Gastroesophageal sphincter (tissue), 4 donors: ENCODE measurements at regions not wholly inside any gene's neighbourhood (a gene's known extent, or its start where the extent isn't known, plus 50 kb on each side); places are given as distances from the start of the nearest gene placed in this dataset.

Experiments
- ATAC-seq: fragments of 150-250 bp; one replicate; pipeline ENCODE4 v1.9.1; 2016; ENCODE audit warnings: mild to moderate bottlenecking, moderate library complexity
- H3K27ac ChIP-seq, 4 donors: fragments of 200-600 bp; sonication (generic) in 3 of 4; 1 replicate in 3 of 4; 2 replicates in 1 of 4; pipeline ENCODE4 v1.5.1; 2016 to 2019
- H3K27me3 ChIP-seq: fragments of 200-600 bp; sonication (generic); one replicate; pipeline ENCODE4 v1.5.1; 2019
- H3K36me3 ChIP-seq, 2 donors: fragments of 200-600 bp; sonication (generic); one replicate each; pipeline ENCODE4 v1.5.1; 2019; ENCODE audit warnings: control low read depth in 1 of 2
- H3K4me1 ChIP-seq, 3 donors: fragments of 200-600 bp; sonication (generic); 1 replicate in 2 of 3; 2 replicates in 1 of 3; pipeline ENCODE4 v1.5.1; 2016 to 2019; ENCODE audit warnings: control low read depth in 2 of 3
- H3K4me3 ChIP-seq, 2 donors: fragments of 200-600 bp; sonication (generic); one replicate each; pipeline ENCODE4 v1.5.1; 2019; ENCODE audit warnings: mild to moderate bottlenecking in 1 of 2, moderate library complexity in 1 of 2
- H3K9me3 ChIP-seq, 3 donors: fragments of 200-600 bp; sonication (generic); one replicate each; pipeline ENCODE4 v1.5.1; 2017 to 2019; ENCODE audit warnings: control low read depth in 2 of 3
- CTCF ChIP-seq, 4 experiments: fragments of 200-600 bp in 2 of 4; fragments of 450-650 bp in 2 of 4; sonication (generic) in 1 of 4; IDR thresholded peaks; one replicate each; pipeline ENCODE4 v1.5.1; 2017 to 2019; ENCODE audit warnings: antibody characterized with exemption in 4 of 4, mild to moderate bottlenecking in 2 of 4, moderate library complexity in 2 of 4
- EP300 ChIP-seq: sonication (generic); formaldehyde crosslinking; IDR thresholded peaks from one replicate; pipeline ENCODE4 v1.6.1; 2017; ENCODE audit warnings: antibody characterized with exemption, mild to moderate bottlenecking
- POLR2A ChIP-seq, 2 donors: fragments of 450-650 bp; IDR thresholded peaks; one replicate each; pipeline ENCODE4 v1.6.1; 2017; ENCODE audit warnings: antibody characterized with exemption in 2 of 2, mild to moderate bottlenecking in 2 of 2, moderate library complexity in 1 of 2
- POLR2AphosphoS5 ChIP-seq: sonication (generic); formaldehyde crosslinking; IDR thresholded peaks from one replicate; pipeline ENCODE4 v1.6.1; 2017; ENCODE audit warnings: antibody characterized with exemption
- WGBS, 2 donors: methylation state at CpG; one replicate each; pipeline ENCODE4 v1.1.5; 2018; ENCODE audit warnings: low coverage in 1 of 2; 5-methylcytosine and 5-hydroxymethylcytosine counted together

GRCh38 chr17:13337864-13338371 lies 263.8 kb downstream of the HS3ST3A1 start:
- Histone ChIP-seq H3K27ac (no peak overlapping the region), H3K36me3 (no peaks in the 10 kb centered on the region), H3K27me3 (no peaks in the 10 kb centered on the region), H3K4me3 (peak overlapping the region; percentile 23 to 28), H3K9me3 (no peaks in the 10 kb centered on the region), H3K4me1 (peaks cover 0 to 10% (median 0%) of the 10 kb centered on the region in 3 donors)
- TF ChIP-seq POLR2A (IDR thresholded peaks at IDR 0.05) (no peak), CTCF (IDR thresholded peaks at IDR 0.05) (peak; percentile 57 to 73 (median 67))
- ATAC-seq: no peak
- WGBS, 2 donors: 2 to 3% methylated on average over 12 of the region's 12 CpGs

GRCh38 chr17:13337151-13337550 lies 264.6 kb downstream of the HS3ST3A1 start:
- Histone ChIP-seq H3K27ac (no peak overlapping the region), H3K4me3 (no peak overlapping the region), H3K27me3 (no peaks in the 10 kb centered on the region), H3K9me3 (no peaks in the 10 kb centered on the region), H3K4me1 (peaks cover 0 to 10% (median 0%) of the 10 kb centered on the region in 3 donors), H3K36me3 (no peaks in the 10 kb centered on the region)
- 18 to 34% methylated on average over 5 of the region's 5 CpGs for WGBS, 2 donors
- TF ChIP-seq POLR2AphosphoS5 (no peak), EP300 (no peak), CTCF (IDR thresholded peaks at IDR 0.05) (no peak), POLR2A (IDR thresholded peaks at IDR 0.05) (no peak)
- ATAC-seq: no peak

GRCh38 chr17:13334374-13334773 lies 267.4 kb downstream of the HS3ST3A1 start:
- Histone ChIP-seq H3K27me3 (peaks cover 3% of the 10 kb centered on the region), H3K36me3 (no peaks in the 10 kb centered on the region), H3K27ac (no peak overlapping the region), H3K4me3 (no peak overlapping the region), H3K4me1 (peaks cover 0 to 10% (median 0%) of the 10 kb centered on the region in 3 donors), H3K9me3 (no peaks in the 10 kb centered on the region)
- WGBS, 2 donors: 83% methylated on average over 1 of the region's 1 CpG; no CpG with 5 or more reads in 1 of the 2 donors
- TF ChIP-seq POLR2A (IDR thresholded peaks at IDR 0.05) (no peak), EP300 (no peak), CTCF (IDR thresholded peaks at IDR 0.05) (no peak), POLR2AphosphoS5 (no peak)
- no peak for ATAC-seq

- ATAC-seq: no peak
- no peaks in the 10 kb centered on the region for H3K9me3 ChIP-seq
These were observed 268.1 kb downstream of the HS3ST3A1 start for GRCh38 chr17:13333661-13334060.

More at GRCh38 chr17:13333661-13334060, 268.1 kb downstream of the HS3ST3A1 start:
- Histone ChIP-seq H3K36me3 (no peaks in the 10 kb centered on the region), H3K4me1 (peaks cover 0 to 10% (median 0%) of the 10 kb centered on the region in 3 donors), H3K4me3 (no peak overlapping the region), H3K27me3 (peaks cover 3% of the 10 kb centered on the region), H3K27ac (no peak overlapping the region)
- WGBS, 2 donors: 87% methylated on average over 1 of the region's 2 CpGs; no CpG with 5 or more reads in 1 of the 2 donors
- no peak for TF ChIP-seq CTCF (IDR thresholded peaks at IDR 0.05)
- no peak for TF ChIP-seq EP300
- no peak for TF ChIP-seq POLR2A (IDR thresholded peaks at IDR 0.05)
- no peak for TF ChIP-seq POLR2AphosphoS5
